GM21723 (cell line): ENCODE measurements at regions not wholly inside any gene's neighbourhood (a gene's known extent, or its start where the extent isn't known, plus 50 kb on each side); places are given as distances from the start of the nearest gene placed in this dataset.
"Not testable (repeated sequence)": the region's sequence is repeated elsewhere in the genome, so short reads cannot be mapped to it uniquely, and the experiment has no call there.

ENCODE experiments used
- ATAC-seq: cut with Tn5 transposase; IDR thresholded peaks from one replicate; pipeline ENCODE4 v1.9.1; 2021; ENCODE audit warnings: mild to moderate bottlenecking, moderate library complexity; ENCODE audit not compliant: unreplicated experiment

- ATAC-seq, result no peak
These were observed 74.8 kb upstream of the RPL38 start for GRCh38 chr17:74128456-74129211.

DNA sequence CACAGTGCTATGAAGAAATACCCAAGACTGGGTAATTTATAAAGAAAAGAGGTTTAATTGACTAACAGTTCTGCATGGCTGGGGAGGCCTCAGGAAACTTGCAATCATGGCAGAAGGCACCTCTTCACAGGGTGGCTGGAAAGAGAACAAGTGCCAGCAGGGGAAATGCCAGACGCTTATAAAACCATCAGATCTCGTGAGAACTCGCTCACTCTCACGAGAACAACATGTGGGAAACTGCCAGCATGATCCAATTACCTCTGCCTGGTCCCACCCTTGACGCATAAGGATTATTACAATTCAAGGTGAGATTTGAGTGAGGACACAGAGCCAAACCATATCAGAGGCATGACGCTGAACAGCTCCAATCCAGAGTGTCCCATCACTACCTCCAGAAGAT, 73.7 kb upstream of the RPL38 start:
- not testable (repeated sequence) for ATAC-seq

- ATAC-seq, result no peak
These were observed 73.2 kb upstream of the RPL38 start for GRCh38 chr17:74130276-74130675.

GRCh38 chr17:74130841-74131240, 72.6 kb upstream of the RPL38 start:
- ATAC-seq, result no peak

DNA sequence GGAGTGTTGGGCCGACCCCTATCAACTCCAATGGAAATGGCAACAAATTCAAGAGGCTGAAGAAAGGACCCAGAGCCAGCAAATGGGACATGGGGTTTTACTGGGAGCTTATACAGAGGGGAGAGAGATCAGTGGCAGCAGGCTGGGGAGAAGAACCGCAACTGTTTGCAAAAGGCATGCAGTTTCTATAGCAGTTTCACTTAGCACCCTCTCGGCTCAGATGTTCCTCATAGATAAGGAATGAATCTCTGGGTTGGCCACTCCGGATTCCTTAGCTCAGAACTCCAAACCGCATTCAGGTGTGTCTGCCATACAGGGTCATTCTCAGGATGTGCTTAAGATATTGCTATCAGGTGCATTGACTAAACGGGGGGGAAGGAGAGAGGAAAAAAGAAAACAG, 71.1 kb upstream of the RPL38 start:
- ATAC-seq, result no peak

DNA sequence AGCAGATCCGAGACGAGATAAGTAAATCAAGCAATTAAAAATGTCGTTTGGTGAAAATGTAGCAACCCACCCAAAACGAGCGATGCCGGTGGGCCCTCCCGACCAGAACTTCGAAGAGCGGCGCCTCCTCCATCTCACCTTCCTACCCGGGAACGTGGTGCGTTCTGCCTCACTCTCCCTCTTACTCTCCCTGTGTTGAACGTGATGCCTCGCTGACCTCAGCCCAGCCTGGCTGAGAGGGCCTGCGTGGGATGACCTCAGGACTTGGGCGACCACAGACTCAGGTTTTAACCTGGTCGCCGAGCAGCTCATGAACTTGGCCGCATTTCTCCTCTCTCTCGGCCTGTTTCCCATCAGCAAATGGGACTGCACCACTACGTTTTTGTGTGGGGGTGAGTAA, 69.7 kb upstream of the RPL38 start:
- no peak for ATAC-seq

DNA sequence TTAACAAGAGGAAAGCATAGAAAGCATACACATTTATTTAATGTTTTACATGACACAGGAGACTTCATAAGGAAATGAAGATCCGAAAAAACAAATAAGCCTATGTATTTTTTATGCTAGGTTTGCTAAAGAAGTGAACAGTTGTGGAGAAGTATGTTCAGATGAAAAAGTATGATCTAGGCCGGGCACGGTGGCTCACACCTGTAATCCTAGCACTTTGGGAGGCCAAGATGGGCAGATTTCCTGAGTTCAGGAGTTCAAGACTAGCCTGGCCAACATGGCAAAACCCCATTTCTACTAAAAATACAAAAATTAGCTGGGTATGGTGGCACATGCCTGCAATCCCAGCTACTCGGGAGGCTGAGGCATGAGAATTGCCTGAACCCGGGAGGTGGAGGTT, 69.2 kb upstream of the RPL38 start:
- ATAC-seq, result not testable (repeated sequence)

GRCh38 chr17:74134991-74135390, 68.5 kb upstream of the RPL38 start:
- ATAC-seq, result no peak

GRCh38 chr17:74135391-74136167, 67.9 kb upstream of the RPL38 start:
- ATAC-seq, result no peak

GRCh38 chr17:74137416-74137815, 66.1 kb upstream of the RPL38 start:
- no peak for ATAC-seq

DNA sequence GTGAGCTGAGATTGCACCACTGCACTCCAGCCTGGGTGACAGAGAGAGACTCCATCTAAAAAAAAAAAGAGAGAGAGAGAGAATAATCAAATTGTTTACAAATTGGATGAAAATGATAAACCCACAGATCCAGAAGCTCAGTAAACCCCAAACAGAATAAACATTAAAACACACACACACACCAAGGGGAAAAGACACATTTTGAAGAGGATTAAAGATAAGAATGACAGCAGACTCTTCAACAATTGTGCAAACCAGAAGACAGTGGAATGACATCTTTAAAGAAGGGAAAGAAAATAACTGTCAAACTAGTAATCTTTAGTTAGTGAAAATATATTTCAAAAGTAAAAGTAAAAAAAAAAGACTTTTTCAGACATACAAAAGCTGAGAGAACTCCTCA, 64.4 kb upstream of the RPL38 start:
- ATAC-seq, result no peak

DNA sequence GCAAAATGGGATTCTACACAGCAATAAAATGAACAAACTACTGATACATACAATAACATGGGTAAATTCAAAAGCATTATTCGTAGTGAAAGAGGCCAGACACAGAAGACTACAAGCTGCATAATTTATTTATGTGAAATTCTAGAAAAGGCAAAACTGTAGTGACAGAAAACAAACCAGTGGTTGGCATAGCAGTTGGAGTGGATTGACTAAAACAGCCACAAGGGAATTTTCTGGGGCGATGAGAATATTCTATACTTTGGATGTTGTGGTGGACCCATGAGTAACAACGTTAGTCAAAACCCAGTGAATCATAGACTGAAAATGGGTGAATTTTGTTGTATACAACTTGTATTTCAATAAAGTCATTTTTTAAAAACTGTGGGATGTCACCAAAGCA, 63.2 kb upstream of the RPL38 start:
- no peak for ATAC-seq

GRCh38 chr17:74141612-74142011, 61.9 kb upstream of the RPL38 start:
- ATAC-seq, result no peak

DNA sequence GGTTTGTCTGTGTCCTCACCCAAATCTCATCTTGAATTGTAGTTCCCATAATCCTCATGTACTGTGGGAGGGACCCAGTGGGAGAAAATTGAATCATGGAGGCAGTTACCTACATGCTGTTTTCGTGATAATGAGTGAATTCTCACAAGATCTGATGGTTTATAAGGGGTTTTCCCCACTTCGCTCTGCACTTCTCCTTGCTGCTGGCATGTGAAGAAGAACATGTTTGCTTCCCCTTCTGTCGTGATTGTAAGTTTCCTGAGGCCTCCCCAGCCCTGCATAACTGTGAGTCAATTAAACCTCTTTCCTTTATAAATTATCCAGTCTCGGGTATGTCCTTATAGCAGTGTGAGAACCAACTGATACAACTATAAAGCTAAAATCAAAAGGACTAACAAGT, 60.2 kb upstream of the RPL38 start:
- ATAC-seq, result not testable (repeated sequence)

GRCh38 chr17:74145756-74146155, 57.7 kb upstream of the RPL38 start:
- no peak for ATAC-seq

- ATAC-seq, result no peak
These were observed 57.3 kb upstream of the RPL38 start for GRCh38 chr17:74146196-74146595.

DNA sequence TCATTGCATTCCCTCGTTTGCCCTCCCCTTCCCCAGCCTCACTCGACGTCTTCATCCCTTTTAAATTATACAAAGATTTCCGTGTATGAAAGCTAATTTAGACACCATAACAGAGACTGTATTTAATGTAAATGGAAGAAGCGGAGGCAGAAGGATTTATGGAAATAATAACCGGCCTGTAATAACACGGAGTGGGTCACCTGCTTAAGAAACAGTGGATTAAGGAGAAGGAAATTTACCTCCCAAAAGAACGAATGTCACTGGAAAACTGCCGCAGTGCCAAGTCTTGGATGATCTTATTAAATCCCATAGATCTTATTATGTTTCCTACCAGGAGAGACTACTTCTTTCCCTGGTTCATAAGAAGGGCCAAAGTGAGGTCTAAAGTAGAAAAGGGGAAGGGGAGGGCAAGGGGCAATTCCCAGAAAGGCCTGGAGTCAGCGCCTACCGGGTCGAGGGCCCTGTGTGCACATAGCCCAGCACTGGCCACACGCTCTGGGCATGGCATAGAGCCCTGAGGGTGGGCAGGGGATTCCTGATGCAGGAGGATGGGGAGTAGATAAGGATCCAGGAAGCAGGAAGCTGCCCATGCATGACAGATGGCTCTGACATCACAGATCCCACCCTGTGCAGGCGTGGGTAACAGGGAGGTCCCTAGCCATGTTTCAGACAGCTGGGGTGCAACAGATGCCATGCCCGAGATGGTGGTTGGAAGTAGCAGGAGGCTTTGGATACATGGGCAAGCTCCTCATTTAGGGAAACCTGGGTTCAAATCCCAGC, 56.2 kb upstream of the RPL38 start:
- ATAC-seq, result no peak

GRCh38 chr17:74147966-74148365, 55.5 kb upstream of the RPL38 start:
- ATAC-seq, result no peak

GRCh38 chr17:74148446-74148845, 55.0 kb upstream of the RPL38 start:
- ATAC-seq, result no peak

GRCh38 chr17:74148901-74149596, 54.4 kb upstream of the RPL38 start:
- ATAC-seq, result no peak
